GM04504 (cell line): ENCODE measurements at regions not wholly inside any gene's neighbourhood (a gene's known extent, or its start where the extent isn't known, plus 50 kb on each side); places are given as distances from the start of the nearest gene placed in this dataset.

Experiments
- DNase-seq: peaks from one replicate; pipeline ENCODE4 v3.0.0-alpha.2; 2012; ENCODE audit warnings: low read depth

DNA sequence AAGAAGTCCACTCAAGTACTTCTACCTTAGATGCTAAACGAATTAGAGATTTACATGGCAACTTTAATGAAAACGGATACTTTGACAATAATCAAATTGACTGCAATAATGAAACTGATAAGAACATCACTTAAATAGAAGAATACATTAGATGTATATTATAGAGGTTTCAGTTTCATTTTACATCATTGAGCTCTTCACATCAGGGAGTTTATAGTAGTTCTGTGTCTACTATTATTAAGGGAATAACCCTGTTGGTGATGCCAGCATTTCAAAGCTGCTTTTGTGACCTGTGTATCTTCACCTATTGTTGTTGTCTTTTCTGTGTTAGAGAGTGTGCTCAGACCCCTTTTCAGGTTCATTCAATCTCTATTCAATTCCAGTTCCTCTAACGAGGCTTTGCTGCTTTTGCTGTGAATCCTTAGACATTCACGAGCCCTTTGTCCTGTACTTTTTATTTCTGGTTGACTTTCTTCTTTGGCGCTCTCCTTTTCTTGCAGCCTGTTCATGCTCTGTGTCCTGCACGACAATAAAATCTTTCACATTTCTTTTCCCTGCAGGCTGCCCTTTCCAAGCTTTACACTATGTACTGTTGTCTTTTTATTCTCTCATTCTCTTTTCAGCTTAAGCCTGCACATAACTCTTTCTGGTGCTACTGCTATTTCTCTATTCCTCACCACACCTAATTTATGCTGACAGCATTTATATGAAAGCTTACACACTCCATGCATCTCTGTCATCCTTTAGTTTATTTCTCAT, 232.1 kb downstream of the CPE start:
- no peak for DNase-seq

DNA sequence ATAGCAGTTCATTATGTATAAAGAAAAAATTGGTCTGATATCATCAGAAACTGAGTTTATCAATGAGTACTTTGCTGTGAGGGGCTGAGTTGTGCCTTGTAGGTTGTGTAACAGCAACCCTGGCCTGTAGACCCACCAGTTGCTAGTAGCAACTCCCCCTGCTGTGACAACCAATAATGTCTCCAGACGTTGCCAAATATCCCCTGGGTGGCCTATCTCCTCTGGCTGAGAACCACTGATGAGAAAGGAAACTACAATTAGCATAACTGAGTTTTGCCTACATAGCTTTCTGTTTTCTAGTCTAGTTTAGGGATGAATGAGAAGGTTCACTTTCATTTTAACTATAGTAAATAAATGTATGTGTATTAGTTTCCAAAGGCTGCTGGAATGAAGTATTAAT, 234.1 kb downstream of the CPE start:
- DNase-seq: no peak

DNA sequence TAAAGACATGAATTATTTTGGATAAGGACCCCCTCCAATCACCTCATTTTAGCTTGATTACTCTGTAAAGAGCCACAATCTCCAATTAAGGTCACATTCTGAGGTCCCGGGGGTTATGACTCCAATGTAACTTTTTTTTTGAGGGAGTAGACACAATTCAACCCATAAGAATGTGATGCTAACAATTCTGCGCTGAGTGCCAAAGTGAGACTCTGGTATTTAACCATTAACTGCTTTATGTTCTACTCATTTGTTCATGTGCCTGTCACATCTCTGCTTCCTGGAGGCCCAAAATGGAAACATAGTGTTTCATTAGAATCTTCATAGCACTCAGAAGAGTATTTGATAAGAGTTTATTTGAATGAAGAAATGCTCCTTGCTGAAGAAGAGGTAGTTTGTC, 234.8 kb downstream of the CPE start:
- DNase-seq: no peak

DNA sequence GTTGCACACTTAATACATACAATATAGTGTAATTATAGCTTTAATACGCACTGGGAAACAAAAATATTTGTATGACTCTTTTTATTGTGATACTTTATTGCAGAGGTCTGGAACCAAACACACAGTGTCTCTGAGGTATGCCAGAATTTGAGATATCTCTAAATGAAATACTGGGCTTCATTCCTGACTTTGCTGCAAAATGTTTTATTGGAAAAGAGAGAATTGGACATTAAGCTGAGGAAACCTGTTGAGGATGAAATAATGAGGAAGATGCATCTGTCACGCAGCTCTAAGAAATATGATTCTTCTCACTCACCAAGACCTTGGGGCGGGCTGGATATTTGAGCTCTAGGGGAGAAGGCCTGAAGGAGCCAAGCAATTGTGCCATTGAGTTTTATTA, 242.1 kb downstream of the CPE start:
- DNase-seq: no peak

DNA sequence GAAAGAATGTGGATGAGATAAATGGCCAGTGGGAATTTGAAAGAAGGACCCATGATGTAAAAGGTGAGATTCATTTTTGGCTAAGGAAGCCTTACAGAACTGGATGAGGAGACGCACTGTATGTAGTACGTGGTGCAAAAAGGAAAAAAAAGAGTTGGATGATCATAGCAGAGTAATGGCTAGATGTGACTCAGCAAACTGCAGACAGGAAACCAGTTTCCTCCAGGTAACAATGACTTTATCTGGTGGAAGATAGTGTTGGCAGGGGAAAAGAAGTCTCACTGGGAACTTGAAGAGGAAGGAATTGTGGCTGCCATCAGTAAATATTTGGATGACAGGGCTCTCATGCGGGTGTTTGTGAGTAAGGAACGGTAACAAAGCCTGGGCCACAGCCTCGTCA, 243.2 kb downstream of the CPE start:
- no peak for DNase-seq

DNA sequence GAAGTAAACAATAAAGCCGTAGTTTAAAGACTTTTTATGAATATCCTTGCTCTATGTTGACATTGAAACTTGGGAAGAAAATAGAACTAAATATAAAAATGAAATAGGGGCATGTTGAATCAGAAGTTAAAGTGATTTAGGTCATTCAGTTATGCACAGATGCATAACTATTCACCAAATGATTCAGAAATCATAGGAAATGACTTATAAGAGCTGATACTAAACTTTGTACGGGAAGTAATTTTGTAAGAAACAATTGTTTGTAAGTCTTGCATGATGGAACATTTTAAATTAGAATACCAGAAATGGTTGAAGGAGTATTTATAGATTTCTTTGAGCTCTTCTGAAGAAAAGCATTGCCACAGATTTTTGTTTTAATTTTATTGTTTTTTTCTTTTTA, 246.5 kb downstream of the CPE start:
- DNase-seq: no peak

DNA sequence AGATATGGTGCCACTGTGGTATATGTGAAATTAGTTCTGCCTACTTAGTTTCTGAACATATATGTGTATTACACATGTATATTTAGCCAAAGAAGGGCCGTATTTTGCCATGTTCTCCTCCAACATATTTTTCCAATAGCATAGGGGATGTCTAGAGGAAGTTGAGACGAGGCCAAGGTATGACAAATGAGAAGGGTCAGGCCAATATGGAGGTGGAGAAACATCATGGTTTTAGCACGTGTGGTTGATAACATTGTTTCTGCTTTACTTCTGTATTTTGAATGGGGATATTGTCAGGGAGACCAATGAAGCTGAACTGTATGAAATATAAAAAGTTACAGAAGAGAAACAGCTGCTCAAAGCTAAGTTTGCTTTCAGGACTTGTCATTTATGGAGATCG, 246.7 kb upstream of the TLL1 start:
- DNase-seq: no peak

DNA sequence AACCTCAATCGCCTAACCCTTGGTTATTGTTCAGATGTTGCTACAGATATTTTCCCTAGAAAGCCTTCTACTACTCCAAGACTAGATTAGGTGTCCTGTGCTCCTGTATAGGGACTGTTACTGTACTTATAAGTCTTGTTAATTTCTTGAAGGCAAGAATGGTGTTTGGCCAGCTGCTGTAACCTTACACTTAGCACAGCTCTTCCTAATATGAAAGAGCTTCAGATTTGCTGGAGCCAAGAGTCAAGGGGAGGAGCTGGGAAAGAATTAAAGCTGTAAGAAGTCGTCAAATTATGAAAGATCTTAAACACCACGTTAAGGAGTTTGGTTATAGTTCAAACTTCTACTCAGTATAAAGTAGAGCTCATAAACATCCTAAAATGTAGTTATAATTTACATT, 245.9 kb upstream of the TLL1 start:
- DNase-seq: no peak

DNA sequence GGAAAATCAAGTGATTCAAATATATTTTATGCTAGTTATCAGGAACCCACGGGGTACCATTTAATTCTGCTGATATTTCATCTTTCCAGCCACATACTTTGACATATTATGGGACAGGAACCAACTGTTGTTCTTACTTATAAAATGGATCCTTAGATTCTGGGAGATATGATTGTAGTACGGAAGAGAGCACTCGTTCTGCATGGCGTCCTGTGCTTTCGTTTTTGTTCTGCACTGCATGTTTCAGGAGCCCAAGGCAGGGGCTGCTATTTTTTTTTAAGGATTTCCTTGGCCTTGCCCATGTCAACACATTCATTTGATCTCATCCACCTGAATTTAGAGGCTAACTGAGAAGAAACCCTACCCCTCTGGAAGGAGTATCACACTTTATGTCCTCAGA, 245.5 kb upstream of the TLL1 start:
- no peak for DNase-seq

DNA sequence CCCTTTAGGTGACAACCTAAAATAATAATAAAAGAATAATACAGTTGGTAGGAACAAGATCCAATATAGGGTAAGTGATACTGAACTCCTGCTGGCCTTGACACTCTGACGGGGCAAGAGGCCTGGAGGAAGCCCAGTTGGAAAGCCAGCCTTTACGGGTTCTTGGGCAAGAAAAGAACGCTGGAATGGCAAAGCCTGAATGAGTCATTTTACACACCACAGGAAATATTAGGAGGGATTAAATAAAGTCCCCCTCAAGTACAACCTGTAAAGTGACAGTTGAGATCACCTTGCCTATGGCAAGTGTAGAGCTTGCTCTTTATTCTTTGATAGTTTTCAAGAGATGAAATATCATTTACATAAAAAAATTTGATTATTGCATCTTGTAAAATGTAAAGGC, 244.5 kb upstream of the TLL1 start:
- no peak for DNase-seq

DNA sequence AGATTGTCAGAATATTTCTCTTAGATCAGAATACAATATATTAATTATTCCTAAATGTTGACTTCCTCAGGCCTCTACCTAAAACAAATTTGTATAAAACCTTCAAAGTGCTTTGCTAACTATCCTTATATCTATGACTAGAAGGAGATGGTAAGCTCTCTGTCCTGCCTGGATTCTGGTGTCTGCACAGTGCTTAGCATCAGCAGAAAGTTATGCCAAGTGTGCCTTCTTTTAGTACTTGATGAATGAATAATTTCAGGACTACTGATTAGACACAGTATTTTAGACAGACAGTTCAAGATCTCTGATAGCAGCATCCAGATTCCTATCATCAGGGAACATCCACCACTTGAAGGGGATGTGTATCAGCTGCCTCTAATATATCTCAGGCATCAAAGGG, 242.4 kb upstream of the TLL1 start:
- DNase-seq: no peak

DNA sequence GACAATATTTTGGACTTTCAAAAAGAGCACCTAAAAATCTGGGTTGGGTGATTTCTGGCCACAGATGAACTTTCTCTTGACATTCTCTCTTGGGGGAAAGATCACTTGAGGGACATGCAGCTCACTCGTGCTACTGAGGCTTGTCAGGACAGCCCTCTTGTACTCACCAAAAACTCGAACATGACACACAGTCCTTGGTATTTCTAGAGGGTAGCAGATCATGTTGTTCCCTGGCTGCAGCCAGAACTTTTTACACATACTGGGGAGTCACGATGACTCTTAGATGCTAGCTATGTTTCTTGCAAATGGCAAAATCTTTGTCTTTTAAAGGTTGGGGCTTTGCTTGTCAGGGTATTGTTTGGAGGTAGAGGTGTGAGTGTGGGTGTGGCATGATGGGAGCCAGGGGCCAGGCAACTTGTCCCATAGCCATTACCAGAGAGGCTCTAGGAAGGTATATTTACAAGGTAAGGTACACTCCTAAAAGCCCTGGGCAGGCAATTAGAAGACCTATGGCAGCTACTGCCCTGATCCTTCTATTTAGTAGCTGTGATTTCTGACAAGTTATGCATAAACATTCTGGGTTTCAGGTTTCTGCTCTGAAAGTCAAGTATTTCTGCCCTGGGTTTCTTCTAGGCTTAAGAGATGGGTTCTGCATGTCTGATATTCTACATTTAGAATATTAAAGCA, 241.7 kb upstream of the TLL1 start:
- DNase-seq: no peak

DNA sequence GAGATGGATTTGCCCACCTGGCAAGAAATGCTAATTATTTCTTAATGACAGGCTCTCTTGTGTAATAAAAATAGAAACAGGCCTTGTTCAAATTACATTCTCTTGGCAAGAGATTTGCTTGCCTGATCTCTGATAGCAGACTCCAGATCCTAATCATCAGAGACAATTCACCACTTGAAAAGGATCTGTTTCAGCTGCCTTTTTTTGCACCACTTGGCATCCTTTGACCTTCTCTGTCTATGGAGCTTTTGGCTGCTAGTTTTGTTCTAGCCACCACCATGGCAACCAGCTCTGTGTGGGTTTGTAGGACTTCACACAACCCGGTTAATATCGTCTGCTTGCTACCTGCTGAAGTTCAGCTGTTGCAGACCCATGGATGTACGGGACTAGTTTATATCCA, 241.1 kb upstream of the TLL1 start:
- no peak for DNase-seq

DNA sequence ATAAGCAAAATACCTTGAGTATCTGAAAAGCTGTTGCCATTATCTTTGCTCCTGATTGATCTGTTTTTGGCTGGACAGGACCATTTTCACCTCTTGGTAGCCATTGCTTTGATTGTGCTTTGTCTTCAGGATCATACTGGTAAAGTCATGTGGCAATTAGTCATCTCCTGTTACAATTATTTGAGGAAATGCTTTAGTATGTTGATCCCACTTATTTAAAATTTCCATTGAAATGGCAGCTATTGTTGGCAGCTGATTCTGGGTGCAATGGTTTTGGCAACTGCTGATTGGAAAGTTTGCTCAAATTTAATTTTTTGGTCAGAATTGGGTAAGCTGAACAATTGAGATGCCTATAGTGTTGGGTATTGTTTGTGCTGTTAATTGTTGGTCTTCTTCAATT, 238.3 kb upstream of the TLL1 start:
- DNase-seq: no peak

DNA sequence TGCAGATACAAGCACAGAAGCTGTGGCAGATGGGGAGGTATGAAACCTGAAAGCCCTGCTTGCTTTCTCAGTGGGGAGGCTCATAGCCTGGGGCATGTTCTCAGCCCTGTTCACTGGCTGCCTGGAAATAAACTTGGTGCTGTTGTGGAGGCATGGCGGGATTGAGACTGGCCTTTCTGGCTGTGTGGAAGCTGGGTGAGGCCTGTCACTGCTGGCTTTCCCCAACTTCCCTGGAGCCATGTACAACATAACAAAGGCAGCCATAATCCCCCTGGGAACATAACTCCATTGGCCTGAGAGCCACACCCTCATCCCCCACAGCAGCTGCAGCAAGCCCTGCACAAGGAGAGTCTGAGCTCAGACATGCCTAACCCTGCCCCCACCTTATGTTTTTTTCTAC, 237.7 kb upstream of the TLL1 start:
- no peak for DNase-seq

DNA sequence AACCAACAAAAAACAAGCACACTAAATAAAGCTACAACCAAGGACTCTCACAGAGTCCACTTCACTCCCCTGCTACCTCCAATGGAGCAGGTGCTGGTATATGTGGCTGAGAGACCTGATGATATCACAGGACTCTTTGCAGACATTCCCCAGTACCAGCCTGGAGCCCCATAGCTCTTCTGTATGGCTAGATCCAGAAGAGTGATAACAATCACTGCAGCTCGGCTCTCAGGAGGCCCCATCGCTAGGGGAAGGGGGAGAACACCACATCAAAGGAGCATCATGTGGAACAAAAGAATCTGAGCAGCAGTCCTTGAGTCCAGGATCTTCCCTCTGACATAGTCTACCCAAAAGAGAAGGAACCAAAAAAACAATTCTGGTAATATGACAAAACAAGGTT, 237.1 kb upstream of the TLL1 start:
- no peak for DNase-seq

DNA sequence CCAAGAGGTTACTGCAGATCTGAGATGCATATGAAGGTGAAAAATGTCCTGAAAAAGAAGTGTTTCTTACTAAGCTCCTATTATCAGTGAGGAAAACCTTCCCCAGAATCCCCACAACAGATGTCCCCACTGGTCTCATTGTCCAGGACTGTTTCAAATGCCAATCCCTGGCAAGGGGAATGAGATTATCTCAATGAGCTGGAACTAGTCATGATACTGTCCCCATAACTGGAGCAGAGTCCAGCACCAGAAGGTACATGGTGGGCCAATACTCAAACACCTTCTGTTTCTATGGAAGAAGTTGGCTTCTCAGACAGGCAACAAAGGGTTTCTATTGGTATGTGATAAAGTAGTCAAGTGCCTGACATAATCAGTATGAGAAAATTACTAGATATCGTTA, 221.1 kb upstream of the TLL1 start:
- no peak for DNase-seq

DNA sequence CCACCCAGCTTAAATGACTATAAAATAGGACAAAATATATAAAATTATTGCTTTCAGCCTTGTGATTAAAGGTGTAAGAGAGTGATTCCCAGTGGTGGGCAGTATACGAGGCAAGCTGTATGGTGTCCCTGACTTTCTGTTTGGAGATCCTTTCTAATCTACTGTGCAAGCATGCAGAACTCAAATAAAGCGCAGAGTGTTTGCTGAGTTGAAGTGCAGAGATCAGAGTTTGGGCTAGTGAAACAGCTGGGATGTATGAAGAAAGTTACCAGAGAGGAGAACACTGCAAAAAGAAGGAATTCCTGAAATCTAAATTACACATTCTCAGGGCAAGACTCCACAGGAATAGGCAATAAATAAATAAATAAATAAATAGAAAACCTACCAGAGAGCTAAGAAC, 218.5 kb upstream of the TLL1 start:
- DNase-seq: no peak

DNA sequence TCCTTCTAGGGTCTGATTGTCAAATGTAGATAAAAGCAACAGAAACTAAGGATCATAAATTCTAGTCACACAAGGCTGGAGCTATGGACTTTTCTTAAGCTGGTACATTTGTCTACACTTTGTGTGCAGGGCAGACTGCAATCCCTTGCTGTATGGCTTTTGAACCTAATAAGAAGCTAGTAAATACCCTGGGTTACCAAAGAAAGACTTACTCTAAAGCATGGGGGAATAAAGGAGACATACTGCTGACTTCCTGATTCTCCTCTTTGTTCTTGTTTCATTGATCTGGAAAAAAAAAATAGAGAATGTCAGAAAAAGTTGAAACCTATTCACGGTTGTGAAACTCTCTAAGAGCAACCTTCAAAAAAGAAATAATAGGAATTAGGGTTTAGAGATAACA, 216.6 kb upstream of the TLL1 start:
- no peak for DNase-seq

DNA sequence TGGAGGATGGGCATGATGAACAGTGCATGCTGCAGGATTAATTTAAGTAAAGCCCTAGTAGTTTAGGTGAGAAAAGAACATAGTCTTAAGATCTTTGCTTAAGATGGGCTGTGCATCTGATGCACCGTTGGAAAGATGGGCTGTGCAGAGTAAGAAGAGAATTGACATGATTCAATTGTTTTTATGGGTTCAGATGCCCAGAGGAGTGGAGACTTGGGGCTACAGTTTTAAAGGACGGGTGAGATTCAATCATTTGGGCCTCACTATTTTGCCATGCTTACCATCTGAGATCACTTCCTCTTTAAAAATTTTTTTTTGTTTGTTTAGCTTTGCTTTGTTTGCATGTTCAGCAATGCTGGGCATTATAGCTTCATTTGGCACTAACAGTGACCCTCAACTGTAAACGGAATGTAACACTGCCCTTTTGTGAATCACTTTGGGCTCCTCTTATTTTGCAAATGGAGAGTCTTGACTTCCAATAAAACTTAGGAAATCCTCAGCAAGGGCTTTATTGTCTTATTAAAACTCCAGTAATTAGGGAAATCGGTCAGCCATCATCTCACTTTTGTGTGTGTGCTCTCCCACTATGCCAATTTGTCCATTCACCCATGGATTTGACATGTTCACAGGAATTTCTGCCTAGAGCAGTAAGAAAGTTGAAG, 216.1 kb upstream of the TLL1 start:
- DNase-seq: no peak

DNA sequence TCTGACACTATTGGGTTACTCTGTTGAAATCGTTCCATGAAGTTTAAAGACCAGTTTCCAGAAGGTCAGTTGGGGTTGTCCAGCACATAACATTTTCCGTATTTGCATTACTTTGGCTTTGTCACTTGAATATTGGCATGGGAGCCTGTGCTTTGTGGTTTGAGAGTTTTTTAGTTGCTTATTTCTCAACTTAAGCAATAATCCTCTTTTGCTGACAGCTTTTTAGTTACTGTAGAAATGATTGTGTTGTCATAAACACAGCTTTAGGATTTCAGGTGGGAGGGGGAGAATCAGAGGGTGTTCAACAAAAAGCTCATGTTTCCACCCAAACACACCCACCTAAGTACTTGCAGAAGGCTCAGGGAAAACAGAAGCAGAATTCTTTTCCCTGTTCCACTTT, 210.7 kb upstream of the TLL1 start:
- no peak for DNase-seq

DNA sequence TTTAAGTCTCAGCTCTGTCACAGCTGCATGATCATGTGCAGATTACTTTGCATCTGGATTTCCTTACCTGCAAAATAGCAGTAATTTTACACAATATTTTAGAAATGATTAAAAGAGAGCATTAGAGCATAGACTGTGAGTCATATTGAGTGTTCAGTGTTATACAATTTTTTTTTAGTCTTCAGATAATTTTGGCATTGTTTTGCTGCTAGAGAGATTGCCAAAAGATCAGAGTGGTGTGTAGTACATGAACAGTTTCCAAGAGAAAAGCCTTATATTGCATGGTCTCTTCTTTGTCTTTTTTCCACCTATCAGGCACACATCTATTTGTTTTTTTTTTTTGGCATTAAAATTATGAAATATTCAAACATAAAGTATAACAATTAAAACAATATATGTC, 209.6 kb upstream of the TLL1 start:
- DNase-seq: no peak

DNA sequence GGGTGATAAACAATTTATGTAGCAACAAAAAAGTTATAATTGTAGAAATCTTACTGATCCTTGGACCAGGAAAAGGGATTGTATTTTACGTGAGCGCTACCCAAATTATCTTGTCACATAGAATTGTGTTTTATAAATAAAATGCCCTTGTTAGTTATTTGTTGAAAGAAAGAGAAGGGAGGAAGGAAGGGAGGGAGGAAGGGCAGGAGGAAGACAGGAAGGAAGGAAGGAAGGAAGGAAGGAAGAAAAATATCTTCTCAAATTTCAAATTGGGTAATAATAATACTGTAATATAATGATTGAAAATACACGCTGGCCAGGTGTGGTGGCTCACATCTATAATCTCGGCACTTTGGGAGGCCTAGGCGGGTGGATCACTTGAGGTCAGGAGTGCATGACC, 206.2 kb upstream of the TLL1 start:
- no peak for DNase-seq

DNA sequence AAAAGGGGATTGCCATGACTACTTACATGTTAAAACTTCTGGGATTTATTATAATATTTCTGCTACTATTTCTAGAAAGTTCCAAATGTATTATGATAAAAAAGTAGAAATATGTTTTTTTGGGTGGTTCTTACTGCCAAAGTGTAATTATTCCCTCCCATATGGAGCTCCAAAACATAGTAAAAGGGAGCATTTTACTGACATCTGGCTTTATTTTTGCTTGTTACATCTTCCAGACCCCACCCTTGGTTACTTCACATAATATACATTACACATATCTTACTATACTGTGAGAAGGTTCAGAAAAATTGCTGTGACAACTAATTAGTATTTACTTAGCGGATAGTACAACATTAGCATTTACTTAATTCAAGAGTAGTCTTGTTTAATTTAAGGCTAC, 205.1 kb upstream of the TLL1 start:
- DNase-seq: no peak
